ENCODE measurements at regions not wholly inside any gene's neighbourhood (a gene's known extent, or its start where the extent isn't known, plus 50 kb on each side); places are given as distances from the start of the nearest gene placed in this dataset.
A peak's percentile ranks its signal among the peaks of the same experiment; 100 is the strongest.

- in situ Hi-C loops (cut with HindIII; ENCODE audit: low pct_ligation_motif_present, low pct_unique_long_range_greater_than_20kb, low sequenced_read_pairs): no loop called here
- DNase-seq: no peak
These were observed 340.7 kb downstream of the LPIN1 start for GRCh38 chr2:12087175-12087574.

- no peak for DNase-seq
- in situ Hi-C loops (cut with HindIII; ENCODE audit: low pct_ligation_motif_present, low pct_unique_long_range_greater_than_20kb, low sequenced_read_pairs): no loop called here
These were observed 341.4 kb downstream of the LPIN1 start for GRCh38 chr2:12087671-12088380.

- DNase-seq: no peak
- in situ Hi-C loops (cut with HindIII; ENCODE audit: low pct_ligation_motif_present, low pct_unique_long_range_greater_than_20kb, low sequenced_read_pairs): no loop called here
These were observed 342.6 kb downstream of the LPIN1 start for GRCh38 chr2:12089001-12089400.

GRCh38 chr2:12089496-12089895, 343.1 kb downstream of the LPIN1 start:
- no peak for DNase-seq
- in situ Hi-C loops (cut with HindIII; ENCODE audit: low pct_ligation_motif_present, low pct_unique_long_range_greater_than_20kb, low sequenced_read_pairs): no loop called here

- in situ Hi-C loops (cut with HindIII; ENCODE audit: low pct_ligation_motif_present, low pct_unique_long_range_greater_than_20kb, low sequenced_read_pairs): no loop called here
- no peak for DNase-seq
These were observed 343.6 kb downstream of the LPIN1 start for GRCh38 chr2:12090072-12090471.

- no peak for DNase-seq
- in situ Hi-C loops (cut with HindIII; ENCODE audit: low pct_ligation_motif_present, low pct_unique_long_range_greater_than_20kb, low sequenced_read_pairs): no loop called here
These were observed 344.2 kb downstream of the LPIN1 start for GRCh38 chr2:12090590-12090989.

- DNase-seq: no peak
- in situ Hi-C loops (cut with HindIII; ENCODE audit: low pct_ligation_motif_present, low pct_unique_long_range_greater_than_20kb, low sequenced_read_pairs): no loop called here
These were observed 344.9 kb downstream of the LPIN1 start for GRCh38 chr2:12091201-12091806.

- in situ Hi-C loops (cut with HindIII; ENCODE audit: low pct_ligation_motif_present, low pct_unique_long_range_greater_than_20kb, low sequenced_read_pairs): no loop called here
These were observed 347.7 kb downstream of the LPIN1 start for GRCh38 chr2:12094134-12094533.

GRCh38 chr2:12096051-12096787, 349.8 kb downstream of the LPIN1 start:
- DNase-seq: no peak
- in situ Hi-C loops (cut with HindIII; ENCODE audit: low pct_ligation_motif_present, low pct_unique_long_range_greater_than_20kb, low sequenced_read_pairs): no loop called here

More at GRCh38 chr2:12094134-12094533, 347.7 kb downstream of the LPIN1 start:
- no peak for DNase-seq

- no peak for DNase-seq
- in situ Hi-C loops (cut with HindIII; ENCODE audit: low pct_ligation_motif_present, low pct_unique_long_range_greater_than_20kb, low sequenced_read_pairs): no loop called here
These were observed 350.5 kb downstream of the LPIN1 start for GRCh38 chr2:12096788-12097449.

- DNase-seq: no peak
- in situ Hi-C loops (cut with HindIII; ENCODE audit: low pct_ligation_motif_present, low pct_unique_long_range_greater_than_20kb, low sequenced_read_pairs): no loop called here
These were observed 351.4 kb downstream of the LPIN1 start for GRCh38 chr2:12097859-12098258.

GRCh38 chr2:12099374-12099773, 352.9 kb downstream of the LPIN1 start:
- in situ Hi-C loops (cut with HindIII; ENCODE audit: low pct_ligation_motif_present, low pct_unique_long_range_greater_than_20kb, low sequenced_read_pairs): no loop called here
- DNase-seq: no peak

GRCh38 chr2:12102679-12103078, 356.2 kb downstream of the LPIN1 start:
- DNase-seq: no peak
- in situ Hi-C loops (cut with HindIII; ENCODE audit: low pct_ligation_motif_present, low pct_unique_long_range_greater_than_20kb, low sequenced_read_pairs): no loop called here

GRCh38 chr2:12105180-12105579, 358.7 kb downstream of the LPIN1 start:
- in situ Hi-C loops (cut with HindIII; ENCODE audit: low pct_ligation_motif_present, low pct_unique_long_range_greater_than_20kb, low sequenced_read_pairs): no loop called here
- DNase-seq: no peak

GRCh38 chr2:12106440-12107080, 360.1 kb downstream of the LPIN1 start:
- in situ Hi-C loops (cut with HindIII; ENCODE audit: low pct_ligation_motif_present, low pct_unique_long_range_greater_than_20kb, low sequenced_read_pairs): no loop called here
- peak; percentile 95 for DNase-seq

- in situ Hi-C loops (cut with HindIII; ENCODE audit: low pct_ligation_motif_present, low pct_unique_long_range_greater_than_20kb, low sequenced_read_pairs): no loop called here
These were observed 360.9 kb downstream of the LPIN1 start for GRCh38 chr2:12107321-12107720.

GRCh38 chr2:12107939-12108338, 361.5 kb downstream of the LPIN1 start:
- in situ Hi-C loops (cut with HindIII; ENCODE audit: low pct_ligation_motif_present, low pct_unique_long_range_greater_than_20kb, low sequenced_read_pairs): no loop called here
- no peak for DNase-seq

More at GRCh38 chr2:12107321-12107720, 360.9 kb downstream of the LPIN1 start:
- no peak for DNase-seq

- in situ Hi-C loops (cut with HindIII; ENCODE audit: low pct_ligation_motif_present, low pct_unique_long_range_greater_than_20kb, low sequenced_read_pairs): no loop called here
- no peak for DNase-seq
These were observed 363.1 kb downstream of the LPIN1 start for GRCh38 chr2:12109363-12110017.

Measured in ACHN (cell line).